HG02610 (cell line): ENCODE measurements at regions not wholly inside any gene's neighbourhood (a gene's known extent, or its start where the extent isn't known, plus 50 kb on each side); places are given as distances from the start of the nearest gene placed in this dataset.

Source experiments
- ATAC-seq: cut with Tn5 transposase; IDR thresholded peaks from one replicate; pipeline ENCODE4 v1.9.1; 2021; ENCODE audit warnings: mild to moderate bottlenecking, moderate library complexity; ENCODE audit not compliant: unreplicated experiment

- ATAC-seq: no peak
Observed at GRCh38 chr2:104384961-104385360, 469.0 kb upstream of the POU3F3 start.

DNA sequence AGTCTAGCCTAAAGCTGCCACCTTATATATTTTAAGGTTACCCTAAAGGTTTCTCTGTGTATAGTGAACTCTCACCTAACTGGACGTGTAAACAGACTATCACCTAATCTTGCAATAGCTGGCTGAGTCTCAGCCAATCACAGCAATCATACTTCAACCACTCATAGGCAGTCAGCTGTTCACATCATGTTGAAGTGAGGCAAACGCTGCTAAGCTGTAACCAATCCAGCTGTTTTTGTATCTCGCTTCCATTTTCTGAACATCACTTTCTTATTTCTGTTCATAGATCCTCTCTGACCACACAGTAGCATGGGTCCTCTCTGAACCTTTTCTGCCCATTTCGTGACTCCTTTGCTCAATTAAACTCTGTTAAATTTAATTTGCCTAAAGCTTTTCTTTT, 468.2 kb upstream of the POU3F3 start:
- no peak for ATAC-seq

- ATAC-seq: no peak
Observed at GRCh38 chr2:104388296-104388695, 465.6 kb upstream of the POU3F3 start.

DNA sequence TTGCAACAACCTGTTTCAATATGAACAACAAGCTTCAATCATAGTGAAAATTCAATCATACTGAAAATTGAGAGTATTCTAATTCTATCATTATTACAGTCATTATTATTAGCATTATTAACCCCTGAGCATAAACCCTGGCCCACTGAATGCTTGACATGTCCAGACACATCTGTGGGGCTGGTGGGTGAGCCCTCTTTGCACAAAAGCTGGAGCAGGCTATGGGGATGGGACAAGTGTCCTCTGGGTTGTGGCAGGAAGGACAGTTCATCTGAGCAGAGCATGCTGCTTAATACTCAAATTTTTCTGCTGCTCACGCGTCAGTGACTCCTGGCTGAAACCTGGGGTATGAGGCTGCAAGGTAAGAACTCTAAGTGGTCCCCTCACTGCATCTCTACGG, 451.1 kb upstream of the POU3F3 start:
- peak; percentile 68 for ATAC-seq

DNA sequence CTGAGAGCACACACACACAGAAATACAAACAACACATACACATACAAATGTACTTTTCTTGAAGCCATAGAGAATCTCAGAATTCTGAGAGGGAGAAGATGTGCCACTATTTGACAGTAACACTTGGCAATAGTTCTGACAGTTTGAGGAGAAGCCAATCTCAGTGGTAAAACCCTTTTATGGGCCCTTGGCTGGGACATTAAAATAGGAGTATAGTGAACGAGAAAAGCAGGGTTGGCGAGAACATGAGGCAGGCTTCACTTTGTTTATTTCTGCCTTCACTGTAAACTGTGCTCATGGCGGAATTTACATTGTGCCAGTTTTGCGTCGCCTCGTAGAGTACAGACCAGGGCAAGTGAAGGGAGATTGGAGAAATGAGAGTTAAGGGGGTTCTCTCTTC, 449.4 kb upstream of the POU3F3 start:
- no peak for ATAC-seq

DNA sequence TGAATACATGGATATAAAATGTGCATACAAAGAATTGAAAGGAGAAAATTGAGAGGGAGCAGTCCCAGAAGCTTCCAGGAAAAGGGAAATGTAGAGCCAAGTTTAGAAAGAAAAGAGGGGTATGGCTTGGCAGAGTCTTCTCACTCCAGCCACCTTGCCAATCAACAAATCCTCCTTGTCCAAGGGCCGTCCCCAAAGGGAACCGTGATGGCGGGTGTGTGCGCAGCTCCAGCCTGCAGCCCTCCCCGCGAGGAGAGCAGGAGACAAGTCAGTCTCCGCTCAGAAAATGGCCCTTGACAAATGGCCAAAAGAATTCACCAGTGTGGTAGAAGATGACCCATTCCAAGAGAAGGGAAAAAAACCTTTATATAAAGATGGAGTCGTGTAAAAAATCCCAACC, 448.3 kb upstream of the POU3F3 start:
- ATAC-seq: no peak

DNA sequence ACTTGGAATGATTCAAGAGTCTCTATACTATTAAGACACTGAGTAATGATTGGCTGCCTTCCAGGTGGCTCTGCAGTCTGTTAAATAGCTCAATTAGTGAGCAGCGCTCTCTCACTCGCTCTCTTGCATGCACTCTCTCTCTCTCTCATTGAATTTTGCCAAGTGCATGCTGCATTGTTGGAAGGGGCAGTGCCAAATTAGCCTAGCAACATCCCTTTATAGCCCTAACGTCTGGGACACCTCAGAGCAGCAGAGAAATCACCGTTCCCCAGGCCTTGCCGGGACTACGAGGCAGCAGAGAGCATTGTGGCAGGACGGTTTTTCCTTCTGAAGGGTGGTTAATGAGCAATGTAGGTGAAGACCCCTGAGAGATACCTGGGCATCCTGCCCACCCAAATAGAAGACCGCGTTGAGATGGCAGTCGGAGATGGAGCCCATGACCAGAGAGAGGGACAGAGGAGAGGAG, 447.6 kb upstream of the POU3F3 start:
- ATAC-seq: no peak

DNA sequence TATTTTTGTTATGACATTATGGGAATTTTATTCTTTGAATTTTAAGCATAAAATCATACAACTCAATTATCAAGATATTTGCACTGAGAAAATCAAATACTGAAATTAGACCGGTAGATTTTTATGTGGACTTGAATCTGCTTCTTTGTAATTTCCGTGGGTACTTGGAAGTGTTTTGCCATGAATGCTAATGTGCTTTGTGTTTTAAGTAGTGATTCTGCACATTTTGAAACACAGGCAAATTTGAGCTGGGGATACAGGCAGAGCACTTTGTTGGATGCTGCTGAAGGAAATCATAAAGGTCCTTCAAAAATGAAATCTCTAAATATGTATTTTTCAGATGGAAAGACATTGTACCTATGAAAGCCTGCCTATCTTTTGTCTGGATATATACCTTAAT, 446.3 kb upstream of the POU3F3 start:
- no peak for ATAC-seq

GRCh38 chr2:104408266-104408665, 445.6 kb upstream of the POU3F3 start:
- no peak for ATAC-seq

GRCh38 chr2:104410136-104410535, 443.8 kb upstream of the POU3F3 start:
- ATAC-seq: no peak

DNA sequence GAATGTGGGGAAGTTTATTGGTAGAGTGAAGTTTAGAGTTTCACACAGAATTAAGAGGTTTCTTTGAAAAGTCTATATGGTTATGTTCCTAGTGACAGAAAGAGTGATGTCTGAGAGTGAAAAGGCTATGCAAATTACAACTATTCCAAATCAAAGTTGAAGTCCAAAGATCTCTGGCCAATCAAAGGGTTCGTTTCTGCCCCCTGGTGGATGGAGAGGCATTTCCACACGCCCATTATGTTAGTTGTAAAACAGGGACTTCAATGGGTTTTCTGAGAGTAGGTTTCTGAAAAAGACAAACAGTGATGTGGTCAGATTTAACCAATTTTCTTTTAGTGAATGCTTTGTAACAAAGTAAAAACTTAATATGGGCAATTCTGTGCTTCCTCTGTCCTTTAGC, 441.5 kb upstream of the POU3F3 start:
- ATAC-seq: peak; percentile 69

- ATAC-seq: no peak
Observed at GRCh38 chr2:104413890-104414289, 440.0 kb upstream of the POU3F3 start.

- no peak for ATAC-seq
Observed at GRCh38 chr2:104415284-104415683, 438.6 kb upstream of the POU3F3 start.

DNA sequence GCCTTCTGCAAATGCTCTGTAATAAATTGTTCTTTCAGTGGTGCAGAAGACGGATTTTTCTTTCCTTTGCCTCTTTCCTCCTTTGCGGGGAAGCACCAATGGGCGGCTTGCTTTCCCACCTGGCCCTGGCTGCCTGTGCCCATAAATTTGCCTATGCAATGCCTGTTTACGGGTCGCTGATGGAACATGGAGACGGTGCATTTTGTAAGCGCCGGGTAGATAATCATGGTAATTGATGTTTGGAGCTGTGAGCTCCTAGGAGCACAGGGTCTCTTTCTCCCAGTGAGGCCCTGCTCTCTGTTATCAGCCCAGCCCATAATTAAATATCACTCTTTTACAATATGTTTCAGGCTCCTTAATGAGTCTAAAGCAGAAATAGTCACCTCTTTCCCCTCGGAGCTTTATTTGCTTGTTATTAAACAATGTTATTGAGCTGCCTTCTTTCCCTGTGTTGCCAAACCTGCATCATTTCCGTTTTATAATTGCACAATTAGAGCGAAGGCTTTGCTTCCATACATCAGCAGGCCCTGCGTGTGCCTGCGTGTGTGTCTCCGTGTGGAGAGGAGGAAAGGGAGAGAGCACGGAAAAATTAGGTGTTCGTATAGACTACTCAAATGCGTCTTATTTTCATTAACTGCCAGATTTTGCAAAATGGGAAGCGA, 437.4 kb upstream of the POU3F3 start:
- no peak for ATAC-seq

GRCh38 chr2:104420420-104420819, 433.5 kb upstream of the POU3F3 start:
- no peak for ATAC-seq

DNA sequence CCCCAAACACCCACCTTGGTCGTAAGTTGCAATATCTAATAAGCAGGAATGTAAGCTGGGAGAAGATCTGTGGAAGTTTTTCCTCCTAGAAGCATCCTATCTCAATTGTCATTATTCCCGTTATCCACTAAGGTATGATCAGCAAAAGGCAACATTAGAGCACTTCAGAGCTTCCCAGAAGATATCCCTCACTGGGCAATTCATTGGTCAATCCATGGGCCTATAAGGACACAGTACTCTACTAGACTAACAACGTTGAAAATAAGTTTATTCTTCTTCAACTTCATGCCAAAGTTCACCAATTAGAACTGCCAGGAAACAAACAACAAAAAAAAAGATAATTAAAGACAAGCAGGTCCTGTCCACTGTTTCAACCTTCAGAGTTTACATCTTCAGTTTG, 433.0 kb upstream of the POU3F3 start:
- ATAC-seq: no peak

DNA sequence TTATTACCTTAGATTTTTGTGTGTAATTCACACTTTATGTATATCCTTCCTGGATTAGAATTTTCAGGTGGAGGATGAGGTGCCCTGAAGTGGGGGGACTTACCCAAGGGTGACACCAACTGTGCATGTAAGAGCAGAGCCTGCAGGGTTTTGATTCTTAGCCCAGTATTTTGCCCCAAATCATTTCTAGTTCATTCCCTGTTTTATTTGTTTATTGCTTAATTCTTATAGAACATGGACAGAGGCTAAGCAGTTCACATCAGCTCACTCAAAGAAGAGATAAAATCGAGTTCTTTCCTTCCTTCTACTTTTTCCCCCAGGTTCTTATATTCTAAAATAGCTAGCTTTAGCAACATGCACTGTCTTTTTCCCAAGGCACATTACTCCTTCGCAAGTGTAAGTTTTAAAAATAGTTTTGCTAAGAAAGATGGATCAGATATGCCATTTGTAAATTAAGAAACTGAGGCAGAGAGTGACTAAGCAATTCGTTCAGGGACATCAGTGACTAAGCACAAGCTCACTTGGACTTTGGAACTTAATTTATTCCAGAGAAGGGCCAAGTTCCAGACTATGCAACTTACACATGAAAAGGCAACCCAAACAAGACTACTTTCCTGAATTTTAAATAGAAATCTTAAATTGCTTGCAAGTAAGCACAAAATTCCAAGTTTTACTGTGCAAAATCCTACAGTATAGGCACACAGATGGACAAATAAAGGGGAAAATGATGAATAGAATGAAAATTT, 427.9 kb upstream of the POU3F3 start:
- ATAC-seq: no peak

DNA sequence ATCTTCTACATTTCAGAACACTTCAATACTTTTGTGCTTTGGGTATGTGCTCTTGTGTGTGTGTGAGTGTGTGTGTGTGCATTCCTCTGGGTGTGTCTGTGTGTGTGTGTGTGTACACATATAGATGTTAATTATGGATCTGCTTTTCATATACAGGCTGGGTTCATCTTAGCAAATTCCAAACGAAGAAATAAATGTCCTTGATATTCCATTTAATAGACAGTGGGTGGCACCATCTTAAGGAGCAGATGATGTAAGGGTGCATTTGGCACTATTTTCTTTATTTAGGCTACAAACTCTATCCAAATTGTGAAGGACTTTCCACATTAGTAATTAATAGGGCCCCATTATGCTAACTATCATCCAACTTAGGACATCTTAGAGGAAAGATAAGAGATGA, 425.8 kb upstream of the POU3F3 start:
- no peak for ATAC-seq

GRCh38 chr2:104429639-104430358, 424.1 kb upstream of the POU3F3 start:
- no peak for ATAC-seq

GRCh38 chr2:104430359-104430740, 423.6 kb upstream of the POU3F3 start:
- no peak for ATAC-seq

GRCh38 chr2:104430852-104431251, 423.1 kb upstream of the POU3F3 start:
- ATAC-seq: no peak

DNA sequence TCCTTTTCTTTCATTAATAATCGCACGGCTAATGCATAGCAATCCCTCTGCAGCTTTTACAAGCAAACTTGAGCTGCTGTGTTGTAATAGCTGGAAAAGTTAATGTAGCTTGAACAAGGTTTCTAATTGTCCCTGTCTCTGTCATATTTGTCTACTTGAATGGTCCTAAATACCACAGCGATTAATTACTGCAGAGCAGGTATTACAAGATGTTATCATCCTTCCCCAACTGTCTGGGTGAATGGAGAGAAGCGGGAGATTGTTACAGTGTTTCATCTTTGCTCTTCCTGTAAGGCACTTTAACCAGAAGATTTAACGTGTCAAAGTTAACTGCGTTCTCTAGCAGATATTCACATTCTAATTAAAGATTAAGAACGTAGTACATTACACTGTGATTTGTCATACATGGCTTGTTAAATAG, 422.2 kb upstream of the POU3F3 start:
- ATAC-seq: no peak
